Keratinocyte (primary cell): ENCODE measurements at regions not wholly inside any gene's neighbourhood (a gene's known extent, or its start where the extent isn't known, plus 50 kb on each side); places are given as distances from the start of the nearest gene placed in this dataset.

ENCODE experiments used
- DNase-seq: peaks from one replicate; pipeline ENCODE4 v3.0.0-alpha.2; 2011; ENCODE audit warnings: low read depth, missing footprints, low spot score
- FAIRE-seq: peaks from 2 replicates; lab custom pipeline; 2011; peaks lifted over from hg19 to GRCh38; lab: Jason Lieb, UNC
- H2AFZ ChIP-seq: 2 replicates; pipeline ENCODE4 v1.6.0; 2012; ENCODE audit warnings: low read length, control low read depth, inconsistent platforms; ENCODE audit not compliant: control insufficient read depth
- H3K27ac ChIP-seq: 2 replicates; pipeline ENCODE4 v1.5.1; 2011; ENCODE audit warnings: low read length; ENCODE audit not compliant: control insufficient read depth, insufficient read depth
- H3K27me3 ChIP-seq: 3 replicates; pipeline ENCODE4 v1.6.0; 2011; ENCODE audit warnings: low read length; ENCODE audit not compliant: control insufficient read depth, insufficient read depth; ENCODE audit errors: extremely low read depth
- H3K36me3 ChIP-seq, 2 experiments: 2 replicates in 1 of 2; 3 replicates in 1 of 2; pipeline ENCODE4 v1.5.1; 2011; ENCODE audit warnings: low read length in 2 of 2, mild to moderate bottlenecking in 1 of 2; ENCODE audit not compliant: control insufficient read depth in 2 of 2, insufficient read depth in 2 of 2; ENCODE audit errors: extremely low read depth in 1 of 2
- H3K4me1 ChIP-seq: 3 replicates; pipeline ENCODE4 v1.5.1; 2011; ENCODE audit warnings: low read length; ENCODE audit not compliant: control insufficient read depth, insufficient read depth; ENCODE audit errors: extremely low read depth
- H3K4me2 ChIP-seq: 3 replicates; pipeline ENCODE4 v1.6.0; 2011; ENCODE audit warnings: low read depth, low read length; ENCODE audit not compliant: control insufficient read depth, insufficient read depth; ENCODE audit errors: extremely low read depth
- H3K4me3 ChIP-seq, 3 experiments: fragments of 200-600 bp in 1 of 3; sonication (generic) in 1 of 3; 2 replicates in 2 of 3; 3 replicates in 1 of 3; pipeline ENCODE4 v1.5.1; 2011 to 2016; ENCODE audit warnings: low read length in 3 of 3, mild to moderate bottlenecking in 3 of 3, control low read depth in 2 of 3, inconsistent platforms in 1 of 3, low read depth in 1 of 3, mixed read lengths in 1 of 3, mixed run types in 1 of 3, moderate library complexity in 1 of 3; ENCODE audit not compliant: control insufficient read depth in 2 of 3, insufficient read depth in 2 of 3; ENCODE audit errors: extremely low read depth in 1 of 3
- H3K79me2 ChIP-seq: 2 replicates; pipeline ENCODE4 v1.6.0; 2012; ENCODE audit warnings: low read length; ENCODE audit not compliant: control insufficient read depth, insufficient read depth
- H3K9ac ChIP-seq: 3 replicates; pipeline ENCODE4 v1.6.0; 2011; ENCODE audit warnings: low read length; ENCODE audit not compliant: control insufficient read depth, insufficient read depth; ENCODE audit errors: extremely low read depth
- H3K9me1 ChIP-seq: 3 replicates; pipeline ENCODE4 v1.6.0; 2011; ENCODE audit warnings: low read length; ENCODE audit not compliant: control insufficient read depth, insufficient read depth; ENCODE audit errors: extremely low read depth
- H3K9me3 ChIP-seq: 2 replicates; pipeline ENCODE4 v1.5.1; 2012; ENCODE audit warnings: low read depth, low read length; ENCODE audit not compliant: control insufficient read depth
- H4K20me1 ChIP-seq: 3 replicates; pipeline ENCODE4 v1.6.0; 2011; ENCODE audit warnings: low read length; ENCODE audit not compliant: control insufficient read depth, insufficient read depth; ENCODE audit errors: extremely low read depth
- CTCF ChIP-seq, 3 experiments: IDR thresholded peaks in 1 of 3; conservative IDR thresholded peaks in 1 of 3; optimal IDR thresholded peaks in 1 of 3; 2 replicates in 2 of 3; 3 replicates in 1 of 3; pipeline versions ENCODE3 to v1.5.1; 2011; ENCODE audit warnings: low read length in 3 of 3, mild to moderate bottlenecking in 3 of 3, moderate library complexity in 2 of 3, control low read depth in 1 of 3, inconsistent platforms in 1 of 3; ENCODE audit not compliant: insufficient read depth in 2 of 3; ENCODE audit errors: extremely low read depth in 1 of 3
- EZH2 ChIP-seq: IDR thresholded peaks from one replicate; pipeline ENCODE4 v1.6.1; 2012; ENCODE audit warnings: inconsistent platforms, mild to moderate bottlenecking, low read length, moderate library complexity
- dilution Hi-C: fragments of 300-500 bp; cut with MboI; formaldehyde crosslinking; loops from one replicate; pipeline ENCODE4 v1.7.0; 2020; ENCODE audit warnings: low sequenced_read_pairs; ENCODE audit not compliant: extremely low pct_ligation_motif_present

DNA sequence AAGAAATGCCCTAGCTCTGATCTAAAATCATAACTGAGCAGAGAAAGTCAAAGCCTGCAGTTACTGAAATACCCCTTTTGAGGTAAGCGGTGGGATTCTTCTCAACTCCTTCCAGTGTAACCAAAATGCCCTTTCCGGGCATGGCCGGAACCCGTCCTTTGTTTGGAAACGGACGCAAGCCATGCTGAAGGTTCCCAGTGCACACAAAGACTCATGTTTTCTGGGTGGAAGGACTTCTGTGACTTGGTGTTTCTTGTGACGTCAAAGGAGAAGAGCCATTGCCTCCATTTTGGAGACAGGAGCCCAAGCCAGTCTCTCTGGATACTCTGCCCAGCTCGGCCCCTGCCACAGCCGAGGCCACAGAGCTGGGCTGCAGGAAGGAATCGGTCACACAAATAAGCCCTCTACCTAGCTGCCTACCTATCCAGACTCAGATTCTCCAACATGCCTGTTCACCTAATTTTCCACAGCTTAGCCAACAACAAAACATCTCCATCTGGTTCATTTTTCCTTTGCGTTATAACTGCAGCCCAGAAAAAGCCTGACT, 182.8 kb downstream of the TBXT start:
- H3K9ac ChIP-seq: no peak overlapping the region
- dilution Hi-C loops: no loop called here

GRCh38 chr6:165983112-165984072, 184.3 kb downstream of the TBXT start:
- H3K36me3 ChIP-seq: no peaks in the 10 kb centered on the region
- no peak for TF ChIP-seq CTCF (optimal IDR thresholded peaks at IDR 0.05 in 1 of 3, IDR thresholded peaks at IDR 0.05 in 1 of 3, conservative IDR thresholded peaks at IDR 0.05 in 1 of 3; ENCODE audit: extremely low read depth in 1 of 3, insufficient read depth in 2 of 3, low read length in 3 of 3)
- no peak overlapping the region for H3K27ac ChIP-seq
- H3K4me3 ChIP-seq: no peak overlapping the region
- DNase-seq (no peak), FAIRE-seq (no peak)
- H3K9ac ChIP-seq: no peak overlapping the region
- no peak overlapping the region for H2AFZ ChIP-seq
- dilution Hi-C loops: no loop called here
- H3K79me2 ChIP-seq: no peaks in the 10 kb centered on the region
- no peak overlapping the region for H3K4me2 ChIP-seq
- H3K9me3 ChIP-seq: no peaks in the 10 kb centered on the region
- H3K4me1 ChIP-seq: no peaks in the 10 kb centered on the region
- peaks cover 15% of the 10 kb centered on the region for H3K27me3 ChIP-seq
- no peaks in the 10 kb centered on the region for H4K20me1 ChIP-seq
- no peaks in the 10 kb centered on the region for H3K9me1 ChIP-seq

More for the DNA sequence above, 182.8 kb downstream of the TBXT start:
- H3K4me1 ChIP-seq: no peaks in the 10 kb centered on the region
- H3K27me3 ChIP-seq: peaks cover 25% of the 10 kb centered on the region
- FAIRE-seq (no peak), DNase-seq (no peak)
- H2AFZ ChIP-seq: no peak overlapping the region
- no peaks in the 10 kb centered on the region for H3K9me1 ChIP-seq
- H3K79me2 ChIP-seq: no peaks in the 10 kb centered on the region
- H3K27ac ChIP-seq: no peak overlapping the region
- no peaks in the 10 kb centered on the region for H4K20me1 ChIP-seq
- H3K4me3 ChIP-seq: no peak overlapping the region
- no peak overlapping the region for H3K4me2 ChIP-seq
- no peaks in the 10 kb centered on the region for H3K36me3 ChIP-seq
- TF ChIP-seq CTCF (optimal IDR thresholded peaks at IDR 0.05 in 1 of 3, IDR thresholded peaks at IDR 0.05 in 1 of 3, conservative IDR thresholded peaks at IDR 0.05 in 1 of 3; ENCODE audit: extremely low read depth in 1 of 3, insufficient read depth in 2 of 3, low read length in 3 of 3) (no peak), EZH2 (no peak)
- H3K9me3 ChIP-seq: no peaks in the 10 kb centered on the region
